AG04450 (cell line): ENCODE measurements at regions not wholly inside any gene's neighbourhood (a gene's known extent, or its start where the extent isn't known, plus 50 kb on each side); places are given as distances from the start of the nearest gene placed in this dataset.

Experiments
- CTCF ChIA-PET: fragments of 300-600, 350-600 bp; formaldehyde crosslinking; extraction: SDS; loops from one replicate; lab custom pipeline; 2022; ENCODE audit warnings: antibody characterized with exemption, inconsistent platforms; lab: Charles Lee
- POLR2A ChIA-PET: fragments of 350-600 bp; formaldehyde crosslinking; extraction: SDS; loops from one replicate; lab custom pipeline; 2021; ENCODE audit warnings: antibody characterized with exemption, inconsistent platforms; lab: Yijun Ruan, JAX
- DNase-seq: peaks from one replicate; pipeline ENCODE4 v3.0.0-alpha.2; 2011; ENCODE audit warnings: low read depth, low spot score
- H3K27ac ChIP-seq: one replicate; pipeline ENCODE4 v1.5.1; 2012; ENCODE audit warnings: low read depth, low read length, control low read depth
- H3K27me3 ChIP-seq: one replicate; pipeline ENCODE4 v1.6.0; 2012; ENCODE audit warnings: low read length; ENCODE audit not compliant: control insufficient read depth, insufficient read depth
- H3K4me3 ChIP-seq: 2 replicates; pipeline ENCODE4 v1.5.1; 2011; ENCODE audit warnings: mild to moderate bottlenecking, low read depth, low read length, control low read depth
- H3K9me3 ChIP-seq: 2 replicates; pipeline ENCODE4 v1.5.1; 2012; ENCODE audit warnings: low read length; ENCODE audit not compliant: control insufficient read depth, insufficient read depth
- CTCF ChIP-seq: IDR thresholded peaks from 2 replicates; pipeline ENCODE4 v1.5.1; 2011; ENCODE audit warnings: low read depth, low read length, control low read depth, inconsistent platforms

- no peak for DNase-seq
- no peak for TF ChIP-seq CTCF
- no peak overlapping the region for H3K27ac ChIP-seq
- ChIA-PET POLR2A (no interaction called here), CTCF (no interaction called here)
- no peak overlapping the region for H3K4me3 ChIP-seq
- H3K9me3 ChIP-seq, result no peaks in the 10 kb centered on the region
- H3K27me3 ChIP-seq, result no peaks in the 10 kb centered on the region
These were observed 377.1 kb upstream of the MEIS1 start for GRCh38 chr2:66057844-66058243.

DNA sequence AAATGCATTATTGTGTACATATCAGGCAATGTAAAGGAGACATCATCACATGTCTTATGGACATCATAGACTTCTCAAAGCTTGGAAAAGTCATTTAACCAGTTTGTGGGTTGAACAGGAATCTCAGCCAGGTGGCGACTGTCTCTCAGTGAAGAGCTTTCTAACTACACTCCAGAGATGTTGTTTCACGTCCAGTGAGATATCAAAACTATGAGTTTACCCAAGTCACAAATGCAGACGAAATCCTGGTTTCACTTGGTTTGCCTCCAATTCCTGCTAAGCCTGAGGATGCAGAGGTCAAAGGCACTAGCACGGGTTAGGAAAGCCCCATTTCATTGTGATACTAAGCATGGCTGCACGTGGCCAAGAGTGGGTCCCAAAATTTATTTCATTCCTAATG is 384.5 kb upstream of the MEIS1 start:
- no peak for DNase-seq
- Histone ChIP-seq H3K27me3 (no peaks in the 10 kb centered on the region), H3K27ac (no peak overlapping the region), H3K4me3 (no peak overlapping the region), H3K9me3 (no peaks in the 10 kb centered on the region)
- ChIA-PET POLR2A (no interaction called here), CTCF (no interaction called here)
- no peak for TF ChIP-seq CTCF

DNA sequence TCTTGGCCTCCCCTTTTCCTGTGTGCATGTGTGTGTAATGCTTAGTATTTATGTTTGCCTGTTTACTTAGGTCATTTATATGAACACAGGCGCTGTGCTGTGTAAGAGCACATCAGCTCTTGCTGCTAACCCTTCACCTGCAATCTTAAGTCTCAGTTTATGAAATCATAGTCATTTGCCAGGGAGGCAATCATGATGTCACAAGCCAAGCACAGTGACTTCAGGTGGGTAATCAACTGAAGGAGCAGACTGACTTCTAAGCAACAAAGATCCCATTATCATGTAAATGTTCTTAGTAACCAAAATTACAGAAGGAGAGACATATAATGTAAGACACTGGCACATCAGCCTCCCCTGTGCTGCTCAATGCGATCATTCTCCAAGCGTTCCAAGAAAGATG is 386.3 kb upstream of the MEIS1 start:
- Histone ChIP-seq H3K4me3 (no peak overlapping the region), H3K9me3 (no peaks in the 10 kb centered on the region), H3K27ac (no peak overlapping the region), H3K27me3 (no peaks in the 10 kb centered on the region)
- TF ChIP-seq CTCF, result no peak
- CTCF ChIA-PET, result interaction anchor here (1.3 kb wide), 1 partner anchor 10 kb away, joined by 4 read pairs; no protein-coding TSS in a partner anchor
- DNase-seq, result no peak
- POLR2A ChIA-PET, result no interaction called here

DNA sequence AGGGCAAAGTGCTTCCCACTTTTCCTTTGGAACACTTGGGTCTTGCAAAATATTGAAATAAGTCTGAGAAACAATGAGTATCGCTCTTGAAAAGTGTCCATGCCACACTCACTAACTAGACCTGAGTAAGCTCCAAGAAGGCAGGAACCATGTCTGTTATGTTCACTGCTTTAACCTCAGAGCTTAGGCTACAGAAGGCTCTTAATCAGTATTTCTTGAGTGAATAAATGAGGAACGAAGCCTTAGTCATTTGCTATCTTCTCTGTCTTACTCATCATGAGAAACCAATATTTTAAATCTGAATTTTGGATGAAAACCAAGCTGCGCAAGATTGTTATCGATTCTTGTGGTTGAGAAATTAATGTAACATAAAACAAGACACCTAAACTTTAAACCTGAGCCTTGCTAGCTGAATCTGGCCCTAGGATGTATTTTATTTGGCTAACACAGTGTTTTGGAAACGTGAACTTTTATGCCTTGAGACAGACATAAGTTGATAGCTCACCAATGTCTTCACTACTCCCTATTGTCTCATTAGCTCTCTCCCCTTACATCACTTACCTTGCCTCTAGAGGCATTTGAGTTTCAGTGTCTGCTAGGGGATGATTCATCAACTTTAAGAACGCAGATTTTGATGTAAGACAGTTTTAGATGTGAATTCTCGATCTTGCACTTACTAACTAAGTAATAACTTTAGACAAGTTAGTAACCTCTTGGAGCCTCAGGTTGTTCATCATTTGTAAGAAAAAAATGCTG is 392.8 kb upstream of the MEIS1 start:
- CTCF ChIA-PET, result no interaction called here
- POLR2A ChIA-PET, result no interaction called here
- H3K9me3 ChIP-seq, result no peaks in the 10 kb centered on the region

More for the DNA sequence above, 392.8 kb upstream of the MEIS1 start:
- Histone ChIP-seq H3K27me3 (peaks cover 3% of the 10 kb centered on the region), H3K4me3 (no peak overlapping the region), H3K27ac (no peak overlapping the region)
- TF ChIP-seq CTCF, result no peak
- DNase-seq, result no peak
